Loucy (cell line): ENCODE measurements at regions not wholly inside any gene's neighbourhood (a gene's known extent, or its start where the extent isn't known, plus 50 kb on each side); places are given as distances from the start of the nearest gene placed in this dataset.

Source experiments
- H2AFZ ChIP-seq: fragments of 200-600 bp; sonication (generic); 2 replicates; pipeline ENCODE4 v1.6.0; 2016; ENCODE audit warnings: antibody characterized with exemption, mild to moderate bottlenecking, low read length, moderate library complexity
- H3F3A ChIP-seq: fragments of 200-600 bp; 2 replicates; pipeline ENCODE4 v1.6.0; 2016; ENCODE audit warnings: antibody characterized with exemption, low read depth, mild to moderate bottlenecking
- H3K27me3 ChIP-seq: fragments of 200-600 bp; sonication (generic); 2 replicates; pipeline ENCODE4 v1.6.1; 2014; ENCODE audit warnings: low read length, mild to moderate bottlenecking; ENCODE audit not compliant: insufficient read depth, poor library complexity, severe bottlenecking
- H3K36me3 ChIP-seq: fragments of 200-600 bp; sonication (generic); 2 replicates; pipeline ENCODE4 v1.6.1; 2016; ENCODE audit warnings: low read length; ENCODE audit not compliant: insufficient read depth
- H3K4me1 ChIP-seq: fragments of 200-600 bp; sonication (generic); 2 replicates; pipeline ENCODE4 v1.5.1; 2014; ENCODE audit warnings: low read length, mild to moderate bottlenecking; ENCODE audit not compliant: insufficient read depth, poor library complexity, severe bottlenecking
- H3K4me2 ChIP-seq: fragments of 200-600 bp; sonication (generic); 2 replicates; pipeline ENCODE4 v1.6.0; 2014; ENCODE audit warnings: antibody characterized with exemption, low read length, low read depth, mild to moderate bottlenecking; ENCODE audit not compliant: poor library complexity, severe bottlenecking
- H3K4me3 ChIP-seq: fragments of 200-600 bp; sonication (generic); 2 replicates; pipeline ENCODE4 v1.5.1; 2014; ENCODE audit warnings: low read length, mild to moderate bottlenecking, mixed read lengths; ENCODE audit not compliant: poor library complexity, severe bottlenecking
- H3K79me2 ChIP-seq: fragments of 200-600 bp; sonication (generic); 2 replicates; pipeline ENCODE4 v1.6.1; 2014; ENCODE audit warnings: low read length; ENCODE audit not compliant: insufficient read depth
- H3K9ac ChIP-seq: fragments of 200-600 bp; sonication (generic); 2 replicates; pipeline ENCODE4 v1.6.0; 2014; ENCODE audit warnings: mild to moderate bottlenecking, low read depth, low read length, moderate library complexity; ENCODE audit not compliant: poor library complexity, severe bottlenecking
- H3K9me2 ChIP-seq: fragments of 200-600 bp; sonication (generic); replicated peaks from 2 replicates; pipeline ENCODE4 v1.6.1; 2016; ENCODE audit warnings: low read depth, low read length, mixed read lengths
- H3K9me3 ChIP-seq: fragments of 200-600 bp; sonication (generic); 2 replicates; pipeline ENCODE4 v1.6.1; 2014; ENCODE audit warnings: mild to moderate bottlenecking, antibody characterized with exemption, low read length, low read depth; ENCODE audit not compliant: insufficient read depth
- H4K20me1 ChIP-seq: fragments of 200-600 bp; sonication (generic); 2 replicates; pipeline ENCODE4 v1.6.0; 2014; ENCODE audit warnings: antibody characterized with exemption, low read length, mild to moderate bottlenecking; ENCODE audit not compliant: insufficient read depth, poor library complexity, severe bottlenecking
- CTCF ChIP-seq: fragments of 200-600 bp; sonication (generic); conservative IDR thresholded peaks from 2 replicates; pipeline ENCODE4 v1.5.1; 2014; ENCODE audit warnings: mild to moderate bottlenecking, antibody characterized with exemption, low read length
- EZH2phosphoT487 ChIP-seq: fragments of 200-600 bp; IDR thresholded peaks from 2 replicates; pipeline ENCODE4 v1.6.1; 2018; ENCODE audit warnings: antibody characterized with exemption, mild to moderate bottlenecking, moderate library complexity, borderline replicate concordance

- no peak overlapping the region for H3K9ac ChIP-seq
Observed at GRCh38 chr5:124328201-124328600, 418.2 kb downstream of the ZNF608 start.

GRCh38 chr5:124318661-124319060 lies 427.8 kb downstream of the ZNF608 start:
- Histone ChIP-seq H3K4me1 (no peaks in the 10 kb centered on the region), H3K4me3 (no peak overlapping the region), H3K79me2 (no peaks in the 10 kb centered on the region), H3K9me3 (no peaks in the 10 kb centered on the region), H3K9ac (no peak overlapping the region), H3K4me2 (no peak overlapping the region), H2AFZ (no peak overlapping the region), H3K27me3 (no peaks in the 10 kb centered on the region), H4K20me1 (no peaks in the 10 kb centered on the region), H3F3A (no peaks in the 10 kb centered on the region), H3K9me2 (no peaks in the 10 kb centered on the region), H3K36me3 (no peaks in the 10 kb centered on the region)
- TF ChIP-seq CTCF (no peak), EZH2phosphoT487 (no peak)

More at GRCh38 chr5:124328201-124328600, 418.2 kb downstream of the ZNF608 start:
- H3F3A ChIP-seq = no peaks in the 10 kb centered on the region
- H3K9me3 ChIP-seq = no peaks in the 10 kb centered on the region
- no peaks in the 10 kb centered on the region for H3K4me1 ChIP-seq
- H3K27me3 ChIP-seq = no peaks in the 10 kb centered on the region
- H2AFZ ChIP-seq = no peak overlapping the region
- no peak overlapping the region for H3K4me3 ChIP-seq
- H4K20me1 ChIP-seq = no peaks in the 10 kb centered on the region
- no peaks in the 10 kb centered on the region for H3K36me3 ChIP-seq
- no peak for TF ChIP-seq EZH2phosphoT487
- TF ChIP-seq CTCF = no peak
- H3K79me2 ChIP-seq = no peaks in the 10 kb centered on the region
- no peak overlapping the region for H3K4me2 ChIP-seq
- H3K9me2 ChIP-seq = no peaks in the 10 kb centered on the region

DNA sequence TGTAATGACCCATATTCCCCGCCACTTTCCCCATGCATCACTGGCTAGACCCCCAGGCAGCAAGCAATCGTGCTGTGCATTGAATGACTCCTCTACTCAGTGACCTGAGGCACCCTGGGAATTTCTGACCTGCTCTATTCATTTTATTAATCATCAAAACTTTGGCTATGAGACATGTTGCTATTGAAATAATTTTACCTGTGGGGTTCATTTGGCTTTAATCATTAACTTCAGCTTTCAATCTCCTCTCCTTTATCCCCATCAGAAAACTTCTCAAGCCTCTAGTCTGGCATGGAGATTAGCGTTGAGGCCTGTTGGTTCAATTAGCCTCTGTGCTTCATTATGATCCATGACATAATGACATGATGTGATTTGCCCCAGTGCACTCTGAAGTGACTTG lies 429.0 kb downstream of the ZNF608 start:
- Histone ChIP-seq H3K36me3 (no peaks in the 10 kb centered on the region), H3K79me2 (no peaks in the 10 kb centered on the region), H4K20me1 (no peaks in the 10 kb centered on the region), H3K27me3 (no peaks in the 10 kb centered on the region), H3K4me1 (no peaks in the 10 kb centered on the region), H3K4me3 (no peak overlapping the region), H3K4me2 (no peak overlapping the region), H3K9me2 (no peaks in the 10 kb centered on the region), H3K9me3 (no peaks in the 10 kb centered on the region), H2AFZ (no peak overlapping the region), H3F3A (no peaks in the 10 kb centered on the region), H3K9ac (no peak overlapping the region)
- no peak for TF ChIP-seq EZH2phosphoT487
- no peak for TF ChIP-seq CTCF
